Activated T-cell treated with anti-CD3 and anti-CD28 coated beads, Interleukin-2, amount 50 U/mL, for 72 hours (primary cell): ENCODE measurements at regions not wholly inside any gene's neighbourhood (a gene's known extent, or its start where the extent isn't known, plus 50 kb on each side); places are given as distances from the start of the nearest gene placed in this dataset.

Experiments
- ATAC-seq, 2 donors: fragments of 150-1000 bp; cut with Tn5 transposase; replicated peaks in 1 of 2; 2 replicates each; pipeline ENCODE4 v1.10.0; 2021; ENCODE audit warnings: moderate library complexity in 2 of 2, mild to moderate bottlenecking in 1 of 2
- DNase-seq, 2 donors: peaks; one replicate each; pipeline ENCODE4 v3.0.0; 2021 to 2022; ENCODE audit warnings: mixed read lengths in 1 of 2
- H3K27ac Mint-ChIP-seq: one replicate; pipeline ENCODE4 v1.8.0; 2022; ENCODE audit warnings: mild to moderate bottlenecking, moderate library complexity, mixed read lengths
- H3K27me3 Mint-ChIP-seq: one replicate; pipeline ENCODE4 v1.8.0; 2022; ENCODE audit warnings: low read depth, mixed read lengths
- H3K36me3 Mint-ChIP-seq, 2 donors: one replicate each; pipeline ENCODE4 v1.8.0; 2022; ENCODE audit warnings: mixed read lengths in 2 of 2, mild to moderate bottlenecking in 1 of 2; ENCODE audit not compliant: insufficient read depth in 2 of 2
- H3K4me1 Mint-ChIP-seq: one replicate; pipeline ENCODE4 v1.8.0; 2022; ENCODE audit warnings: low read depth, mixed read lengths
- H3K4me3 Mint-ChIP-seq, 2 donors: one replicate each; pipeline ENCODE4 v1.8.0; 2022; ENCODE audit warnings: mild to moderate bottlenecking in 2 of 2, mixed read lengths in 2 of 2, moderate library complexity in 2 of 2
- H3K9me3 Mint-ChIP-seq, 2 donors: one replicate each; pipeline ENCODE4 v1.8.0; 2022; ENCODE audit warnings: mixed read lengths in 2 of 2

GRCh38 chr12:41743835-41744234, 400.8 kb downstream of the GXYLT1 start:
- no peaks in the 10 kb centered on the region for H3K27me3 Mint-ChIP-seq
- no peaks in the 10 kb centered on the region for H3K4me1 Mint-ChIP-seq
- H3K27ac Mint-ChIP-seq: no peak overlapping the region
- no peak for ATAC-seq
- H3K4me3 Mint-ChIP-seq: no peak overlapping the region
- H3K36me3 Mint-ChIP-seq: no peaks in the 10 kb centered on the region
- no peak for DNase-seq
- no peaks in the 10 kb centered on the region for H3K9me3 Mint-ChIP-seq

- H3K4me3 Mint-ChIP-seq: no peak overlapping the region
- no peak overlapping the region for H3K27ac Mint-ChIP-seq
- H3K27me3 Mint-ChIP-seq: no peaks in the 10 kb centered on the region
- peaks cover 0 to 4% of the 10 kb centered on the region in 2 donors for H3K9me3 Mint-ChIP-seq
- DNase-seq: no peak
- H3K4me1 Mint-ChIP-seq: no peaks in the 10 kb centered on the region
- no peaks in the 10 kb centered on the region for H3K36me3 Mint-ChIP-seq
- no peak for ATAC-seq
Observed at GRCh38 chr12:41739066-41739465, 405.6 kb downstream of the GXYLT1 start.

- DNase-seq (no peak), ATAC-seq (no peak)
- Mint-ChIP-seq H3K4me3 (no peak overlapping the region), H3K9me3 (peaks cover 0 to 4% of the 10 kb centered on the region in 2 donors), H3K27ac (no peak overlapping the region), H3K27me3 (no peaks in the 10 kb centered on the region), H3K4me1 (no peaks in the 10 kb centered on the region), H3K36me3 (no peaks in the 10 kb centered on the region)
Observed at GRCh38 chr12:41737423-41737822, 407.3 kb downstream of the GXYLT1 start.

- no peak for DNase-seq
- peaks cover 0 to 4% of the 10 kb centered on the region in 2 donors for H3K9me3 Mint-ChIP-seq
- no peaks in the 10 kb centered on the region for H3K27me3 Mint-ChIP-seq
Observed at GRCh38 chr12:41736436-41736835, 408.2 kb downstream of the GXYLT1 start.

GRCh38 chr12:41731691-41732090, 413.0 kb downstream of the GXYLT1 start:
- Mint-ChIP-seq H3K27ac (no peak overlapping the region), H3K36me3 (no peaks in the 10 kb centered on the region), H3K9me3 (peaks cover 0 to 4% of the 10 kb centered on the region in 2 donors), H3K4me1 (no peaks in the 10 kb centered on the region), H3K27me3 (no peaks in the 10 kb centered on the region), H3K4me3 (no peak overlapping the region)
- DNase-seq: no peak
- ATAC-seq: no peak

More at GRCh38 chr12:41736436-41736835, 408.2 kb downstream of the GXYLT1 start:
- no peak overlapping the region for H3K27ac Mint-ChIP-seq
- no peaks in the 10 kb centered on the region for H3K4me1 Mint-ChIP-seq
- no peaks in the 10 kb centered on the region for H3K36me3 Mint-ChIP-seq
- ATAC-seq: no peak
- no peak overlapping the region for H3K4me3 Mint-ChIP-seq

- Mint-ChIP-seq H3K4me3 (no peak overlapping the region), H3K27me3 (no peaks in the 10 kb centered on the region), H3K27ac (no peak overlapping the region), H3K36me3 (no peaks in the 10 kb centered on the region), H3K4me1 (no peaks in the 10 kb centered on the region), H3K9me3 (peaks cover 0 to 4% of the 10 kb centered on the region in 2 donors)
- no peak for DNase-seq
- ATAC-seq: no peak
Observed at GRCh38 chr12:41731061-41731460, 413.6 kb downstream of the GXYLT1 start.

GRCh38 chr12:41724216-41724615, 420.5 kb downstream of the GXYLT1 start:
- Mint-ChIP-seq H3K4me1 (no peaks in the 10 kb centered on the region), H3K27ac (no peak overlapping the region), H3K4me3 (no peak overlapping the region), H3K9me3 (no peaks in the 10 kb centered on the region), H3K27me3 (no peaks in the 10 kb centered on the region), H3K36me3 (no peaks in the 10 kb centered on the region)
- ATAC-seq (no peak), DNase-seq (no peak)

GRCh38 chr12:41719214-41719613, 425.5 kb downstream of the GXYLT1 start:
- ATAC-seq: no peak
- H3K27me3 Mint-ChIP-seq: no peaks in the 10 kb centered on the region

GRCh38 chr12:41715256-41715655, 429.4 kb downstream of the GXYLT1 start:
- Mint-ChIP-seq H3K36me3 (no peaks in the 10 kb centered on the region), H3K9me3 (no peaks in the 10 kb centered on the region), H3K4me1 (no peaks in the 10 kb centered on the region), H3K27me3 (no peaks in the 10 kb centered on the region), H3K4me3 (no peak overlapping the region), H3K27ac (no peak overlapping the region)
- DNase-seq: no peak
- ATAC-seq: no peak

More at GRCh38 chr12:41719214-41719613, 425.5 kb downstream of the GXYLT1 start:
- Mint-ChIP-seq H3K27ac (no peak overlapping the region), H3K4me3 (no peak overlapping the region), H3K36me3 (no peaks in the 10 kb centered on the region), H3K4me1 (no peaks in the 10 kb centered on the region), H3K9me3 (no peaks in the 10 kb centered on the region)
- DNase-seq: no peak

- H3K9me3 Mint-ChIP-seq: no peaks in the 10 kb centered on the region
- H3K36me3 Mint-ChIP-seq: no peaks in the 10 kb centered on the region
- no peaks in the 10 kb centered on the region for H3K27me3 Mint-ChIP-seq
- no peak overlapping the region for H3K4me3 Mint-ChIP-seq
- H3K27ac Mint-ChIP-seq: no peak overlapping the region
- H3K4me1 Mint-ChIP-seq: no peaks in the 10 kb centered on the region
- ATAC-seq (no peak), DNase-seq (no peak)
Observed at GRCh38 chr12:41709463-41710285, 435.0 kb downstream of the GXYLT1 start.

GRCh38 chr12:41709012-41709411, 435.7 kb downstream of the GXYLT1 start:
- Mint-ChIP-seq H3K27ac (no peak overlapping the region), H3K36me3 (no peaks in the 10 kb centered on the region), H3K4me3 (no peak overlapping the region), H3K4me1 (no peaks in the 10 kb centered on the region), H3K9me3 (no peaks in the 10 kb centered on the region), H3K27me3 (no peaks in the 10 kb centered on the region)
- no peak for ATAC-seq
- no peak for DNase-seq

GRCh38 chr12:41706376-41706775, 438.3 kb downstream of the GXYLT1 start:
- H3K36me3 Mint-ChIP-seq: no peaks in the 10 kb centered on the region
- H3K4me3 Mint-ChIP-seq: no peak overlapping the region
- H3K27ac Mint-ChIP-seq: no peak overlapping the region
- ATAC-seq: no peak
- H3K27me3 Mint-ChIP-seq: no peaks in the 10 kb centered on the region
- no peaks in the 10 kb centered on the region for H3K9me3 Mint-ChIP-seq
- no peaks in the 10 kb centered on the region for H3K4me1 Mint-ChIP-seq
- no peak for DNase-seq

GRCh38 chr12:41701943-41702601, 442.6 kb downstream of the GXYLT1 start:
- ATAC-seq (no peak), DNase-seq (no peak)
- no peaks in the 10 kb centered on the region for H3K9me3 Mint-ChIP-seq
- H3K36me3 Mint-ChIP-seq: no peaks in the 10 kb centered on the region
- H3K4me1 Mint-ChIP-seq: no peaks in the 10 kb centered on the region
- H3K4me3 Mint-ChIP-seq: no peak overlapping the region
- H3K27me3 Mint-ChIP-seq: no peaks in the 10 kb centered on the region
- H3K27ac Mint-ChIP-seq: no peak overlapping the region
